SIG-M5 treated with dmso at 0.1 percent for 504 hours (cell line): ENCODE measurements at regions not wholly inside any gene's neighbourhood (a gene's known extent, or its start where the extent isn't known, plus 50 kb on each side); places are given as distances from the start of the nearest gene placed in this dataset.
"Not testable (repeated sequence)": the region's sequence is repeated elsewhere in the genome, so short reads cannot be mapped to it uniquely, and the experiment has no call there.

ENCODE experiments used
- DNase-seq: peaks from one replicate; lab custom pipeline; 2025; ENCODE audit not compliant: unreplicated experiment; lab: John Stamatoyannopoulos, UW

DNA sequence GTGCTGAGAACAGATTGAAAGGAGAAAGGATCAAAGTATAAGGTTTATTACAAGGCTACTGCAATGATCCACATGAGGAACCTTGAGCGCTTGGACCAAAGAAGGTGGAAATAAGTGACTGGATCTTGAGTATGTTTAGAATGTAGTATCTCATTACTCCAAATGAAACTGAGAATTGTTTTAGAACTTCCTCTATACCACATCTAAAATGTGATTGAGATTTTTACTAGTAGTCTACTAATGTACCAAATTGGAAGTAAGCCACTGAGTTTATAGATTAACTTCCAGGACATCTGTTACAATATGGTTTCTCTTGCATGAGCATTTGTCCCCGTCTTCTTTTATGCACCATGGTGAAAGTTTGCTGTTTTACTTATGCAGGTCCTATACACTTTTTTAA is 300.5 kb downstream of the SUCLG1 start:
- no peak for DNase-seq

DNA sequence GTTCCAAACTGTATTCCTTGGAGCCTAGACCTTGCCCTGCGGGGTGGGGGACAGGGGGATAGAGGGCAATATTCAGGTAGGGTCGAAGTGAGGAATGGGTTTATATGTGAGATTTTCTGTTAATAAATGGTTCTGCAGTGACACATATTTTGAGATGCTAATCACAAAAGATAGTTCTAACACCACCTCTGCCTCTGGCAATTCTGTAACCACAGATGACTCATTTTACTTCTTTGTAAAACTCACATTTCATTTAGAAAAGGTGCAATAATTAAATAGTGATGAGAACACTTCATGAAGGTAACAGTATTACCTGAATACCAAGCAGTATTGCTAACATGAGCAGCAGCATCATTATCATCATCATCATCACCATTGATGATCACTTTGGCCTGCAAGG is 306.6 kb downstream of the SUCLG1 start:
- DNase-seq: no peak

DNA sequence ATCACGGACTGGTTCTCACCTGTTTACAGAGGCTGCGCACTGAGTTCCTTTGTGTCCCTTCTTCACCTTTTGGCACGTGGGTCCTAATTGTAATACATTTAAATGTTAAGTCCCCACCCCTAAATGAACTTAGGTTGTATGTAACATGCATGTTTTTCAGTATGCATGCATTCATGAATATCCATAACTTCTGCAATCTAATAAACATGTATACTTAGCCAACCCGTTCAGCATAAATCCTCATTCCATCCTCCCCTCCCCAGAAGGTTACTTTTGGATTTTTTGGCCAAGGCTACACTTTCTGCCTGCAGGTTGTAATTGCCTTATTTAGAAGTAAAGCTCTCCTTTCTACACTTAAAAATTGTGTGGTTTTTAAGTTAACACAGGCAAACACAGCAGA is 314.7 kb downstream of the SUCLG1 start:
- DNase-seq: no peak

- DNase-seq: no peak
Observed at GRCh38 chr2:84137034-84137433, 322.0 kb downstream of the SUCLG1 start.

DNA sequence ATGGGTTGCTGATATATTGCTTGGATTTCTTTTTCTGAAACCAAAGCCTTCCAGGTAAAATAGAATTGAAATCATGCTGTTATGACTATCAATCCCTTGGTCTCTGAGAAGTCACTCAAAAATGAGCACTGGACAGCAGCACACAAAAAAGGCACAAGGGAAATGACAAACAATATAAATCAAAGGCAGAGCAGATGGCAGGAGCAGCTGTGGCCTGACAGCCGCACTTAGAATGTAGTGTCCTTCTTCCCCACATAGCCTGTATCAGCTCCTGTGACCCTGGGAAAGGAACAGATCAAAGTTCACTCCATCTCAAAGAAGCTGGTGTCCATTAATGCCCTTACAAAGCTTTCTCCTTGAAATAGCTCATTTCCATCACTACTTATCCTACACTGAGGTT is 326.7 kb downstream of the SUCLG1 start:
- DNase-seq: no peak

- DNase-seq: no peak
Observed at GRCh38 chr2:84131278-84131830, 327.7 kb downstream of the SUCLG1 start.

GRCh38 chr2:84129018-84129417 is 330.1 kb downstream of the SUCLG1 start:
- DNase-seq: no peak

DNA sequence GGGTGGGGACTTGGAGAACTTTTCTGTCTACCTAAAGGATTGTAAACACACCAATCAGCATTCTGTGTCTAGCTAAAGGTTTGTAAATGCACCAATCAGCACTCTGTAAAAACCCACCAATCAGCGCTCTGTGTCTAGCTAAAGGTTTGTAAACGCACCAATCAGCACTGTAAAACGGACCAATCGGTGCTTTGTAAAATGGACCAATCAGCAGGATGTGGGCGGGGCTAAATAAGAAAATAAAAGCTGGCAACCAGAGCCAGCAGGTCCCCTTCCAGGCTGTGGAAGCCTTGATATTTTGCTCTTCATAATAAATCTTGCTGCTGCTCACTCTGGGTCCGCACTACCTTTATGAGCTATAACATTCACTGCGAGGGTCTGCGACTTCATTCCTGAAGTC is 331.3 kb downstream of the SUCLG1 start:
- DNase-seq: not testable (repeated sequence)

GRCh38 chr2:84126530-84126929 is 332.6 kb downstream of the SUCLG1 start:
- DNase-seq: no peak

GRCh38 chr2:84126084-84126483 is 333.0 kb downstream of the SUCLG1 start:
- DNase-seq: no peak

- DNase-seq: no peak
Observed at GRCh38 chr2:84116143-84116542, 342.9 kb downstream of the SUCLG1 start.

DNA sequence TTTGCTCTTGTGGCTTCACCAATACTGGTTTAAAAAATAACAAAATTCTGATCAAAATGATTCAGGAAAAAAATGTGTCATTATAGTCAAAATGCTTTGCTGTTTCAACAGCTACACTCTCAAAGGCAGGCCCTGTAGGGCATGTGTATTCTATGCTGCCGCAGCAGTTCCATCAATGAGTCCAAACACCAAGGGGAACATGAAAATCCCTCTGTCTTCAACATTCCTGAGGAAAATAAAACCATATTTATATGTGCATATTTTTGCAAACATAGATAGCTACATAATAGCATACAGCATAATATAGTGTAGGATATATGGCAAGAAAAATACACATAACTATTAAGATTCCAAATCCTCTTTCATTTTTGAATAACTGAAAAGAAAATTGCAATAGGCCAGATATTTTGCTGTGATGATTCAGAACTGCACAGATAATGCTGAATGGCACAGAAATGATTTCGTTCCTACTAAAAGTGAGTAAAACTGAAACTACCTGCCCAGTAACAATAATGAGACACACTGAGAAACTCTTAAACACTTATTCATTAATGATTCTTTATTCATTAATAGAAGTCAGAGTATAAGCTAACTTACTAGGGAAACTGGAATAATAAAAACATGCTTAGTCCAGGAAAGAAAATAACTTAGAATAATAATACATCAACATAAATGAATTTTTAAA is 343.8 kb downstream of the SUCLG1 start:
- DNase-seq: no peak

GRCh38 chr2:84103816-84104527 is 355.1 kb downstream of the SUCLG1 start:
- DNase-seq: not testable (repeated sequence)

- DNase-seq: no peak
Observed at GRCh38 chr2:84102274-84102673, 356.8 kb downstream of the SUCLG1 start.

DNA sequence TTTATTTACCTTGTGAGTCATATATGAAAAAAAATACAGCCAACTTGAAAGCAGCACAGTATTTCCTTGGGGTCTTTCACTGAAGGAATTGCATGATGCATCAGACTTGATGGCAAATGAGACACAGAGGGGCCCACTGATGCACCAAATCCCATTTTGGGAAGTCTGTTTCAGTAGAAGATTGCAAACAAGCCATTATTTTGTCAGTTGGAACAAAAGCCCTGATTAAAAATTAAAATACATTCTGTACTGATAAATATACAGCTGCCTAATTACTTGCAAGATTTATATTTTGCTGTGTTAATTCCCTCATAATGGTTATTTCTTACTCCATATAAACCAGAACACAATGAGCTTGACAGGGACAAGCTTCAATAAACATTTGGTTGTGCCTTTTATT is 370.4 kb downstream of the SUCLG1 start:
- no peak for DNase-seq

DNA sequence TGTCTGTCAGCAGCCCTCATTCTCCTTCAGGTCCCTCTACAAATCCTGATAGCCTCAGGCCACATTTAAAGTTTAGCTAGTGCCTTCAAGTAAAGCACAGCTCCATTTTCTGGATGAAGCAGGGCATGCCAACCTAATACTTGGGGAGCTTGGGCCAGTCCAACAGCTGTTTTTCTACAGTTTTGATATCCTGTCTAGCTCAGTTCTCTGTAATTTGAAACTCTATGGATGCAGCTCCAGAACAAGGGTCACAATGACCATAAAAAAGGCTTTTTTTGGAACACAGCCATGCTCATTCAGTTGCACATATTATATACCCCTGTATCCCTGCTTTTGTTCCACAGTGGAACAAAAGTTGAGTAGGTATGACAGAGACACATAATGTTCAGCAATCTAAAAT is 373.5 kb downstream of the SUCLG1 start:
- no peak for DNase-seq

DNA sequence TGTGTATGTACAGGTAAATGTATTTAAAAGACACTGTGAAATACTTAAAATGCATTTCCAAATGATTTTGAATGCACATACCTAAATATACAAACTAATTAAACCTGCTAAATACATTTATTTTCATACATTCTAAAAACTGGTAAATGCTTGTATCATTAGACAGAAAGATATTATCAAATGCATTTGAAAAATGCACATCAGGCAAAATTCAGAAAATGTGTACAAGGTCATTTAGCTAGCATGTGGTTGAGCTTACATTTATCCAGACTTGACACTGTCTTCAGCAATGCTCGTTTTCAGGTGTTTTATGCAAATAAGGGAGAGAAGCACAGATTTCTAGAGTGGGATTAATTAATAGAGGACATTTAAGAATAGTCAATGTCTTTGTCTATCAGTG is 374.2 kb downstream of the SUCLG1 start:
- no peak for DNase-seq

DNA sequence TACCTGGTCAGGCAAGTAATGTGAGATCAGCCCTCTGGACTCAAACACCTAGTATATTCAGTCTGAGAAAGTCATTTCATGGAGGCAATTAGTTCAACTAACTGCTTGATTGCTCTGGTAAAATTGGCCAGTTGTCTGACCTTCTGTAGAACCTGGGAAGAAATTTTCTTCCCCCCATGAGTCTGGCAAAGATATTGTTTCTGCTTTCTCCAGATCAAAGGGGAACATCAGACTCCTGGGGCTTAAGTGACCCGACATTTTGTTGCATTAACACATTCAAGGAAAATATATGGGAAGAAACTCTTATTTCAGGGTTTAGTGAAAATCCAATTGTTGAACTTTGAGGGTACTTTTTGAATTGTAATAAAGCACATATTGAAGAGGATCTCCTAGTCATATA is 375.1 kb downstream of the SUCLG1 start:
- DNase-seq: no peak

- no peak for DNase-seq
Observed at GRCh38 chr2:84078471-84078870, 380.6 kb downstream of the SUCLG1 start.

- DNase-seq: peak; percentile 0
Observed at GRCh38 chr2:84077496-84077895, 381.6 kb downstream of the SUCLG1 start.

DNA sequence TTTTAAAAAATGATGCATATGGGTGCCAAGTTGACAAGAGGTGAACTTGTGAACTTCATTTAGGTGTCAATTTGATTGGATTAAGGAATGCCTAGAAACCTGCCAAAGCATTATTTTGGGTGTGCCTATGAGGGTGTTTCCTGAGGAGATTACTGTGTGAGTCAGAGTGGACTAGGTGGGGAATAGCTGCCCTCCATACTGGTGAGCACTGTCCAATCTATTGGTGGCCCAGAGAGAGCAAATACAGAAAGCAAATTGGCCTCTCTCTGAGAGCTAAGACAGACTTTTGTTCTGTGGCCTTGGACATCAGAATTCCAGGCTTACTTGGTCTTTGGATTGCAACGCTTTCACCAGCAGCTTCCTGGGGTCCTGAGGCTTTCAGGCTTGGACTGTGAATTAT is 388.0 kb downstream of the SUCLG1 start:
- no peak for DNase-seq

DNA sequence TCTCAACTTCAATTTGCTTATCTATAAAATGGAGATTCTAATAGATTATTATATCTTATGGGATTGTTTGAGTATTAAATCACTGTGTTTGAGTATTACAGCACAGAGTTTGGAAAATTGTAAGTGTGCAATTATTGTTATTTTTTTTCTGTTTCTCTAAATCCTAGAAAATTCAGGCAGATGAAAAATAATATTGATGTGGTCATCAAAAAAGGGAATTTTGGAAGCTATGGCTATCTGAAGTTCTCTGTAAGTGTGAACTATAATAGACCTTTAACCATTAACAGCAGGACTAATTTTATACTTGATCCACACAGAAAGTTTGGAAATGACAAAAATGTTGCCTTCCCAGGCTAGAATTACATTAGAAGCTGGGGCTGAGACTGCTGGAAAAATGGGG is 393.2 kb downstream of the SUCLG1 start:
- no peak for DNase-seq
